SK-MEL-5 (cell line): ENCODE measurements at regions not wholly inside any gene's neighbourhood (a gene's known extent, or its start where the extent isn't known, plus 50 kb on each side); places are given as distances from the start of the nearest gene placed in this dataset.

Experiments
- DNase-seq: peaks from one replicate; pipeline ENCODE4 v3.0.0-alpha.2; 2016; ENCODE audit warnings: low read depth, low spot score
- in situ Hi-C: cut with HindIII; loops from 2 replicates; pipeline ENCODE4 v1.10.0; 2016; ENCODE audit warnings: low sequenced_read_pairs, high pct_unique_total_duplicates, low pct_unique_long_range_greater_than_20kb

DNA sequence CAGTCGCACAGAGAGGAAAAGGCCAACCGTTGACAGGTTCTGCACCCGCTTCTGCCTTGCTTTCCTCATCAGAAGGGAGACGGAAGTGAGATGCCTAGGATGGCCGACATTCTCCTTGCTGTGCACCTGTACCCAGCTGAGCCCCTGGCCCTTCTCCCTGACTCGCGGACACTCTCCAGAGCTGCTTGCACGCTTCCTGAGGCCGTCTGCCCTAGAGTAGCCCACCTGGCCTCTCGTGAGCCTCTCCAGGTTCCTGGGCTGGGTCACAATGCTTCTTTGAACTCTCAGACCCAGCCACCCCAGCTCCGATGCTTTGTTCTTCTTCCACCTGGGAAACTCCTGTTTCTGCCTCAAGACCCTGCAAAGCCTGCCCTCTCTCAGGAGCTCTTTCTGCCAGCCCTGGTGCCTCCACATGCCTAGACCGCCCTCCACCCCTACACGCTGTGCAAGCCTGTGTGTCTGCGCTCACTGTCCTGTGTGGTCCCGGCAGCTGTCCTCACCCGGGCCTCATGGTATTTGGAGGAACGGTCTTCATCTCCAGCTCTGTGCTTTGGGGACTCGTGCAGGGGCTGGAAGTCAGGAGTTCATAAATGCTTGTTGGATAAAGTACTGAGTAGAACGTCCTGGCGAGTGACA is 345.4 kb upstream of the SALL3 start:
- no peak for DNase-seq
- in situ Hi-C loops: no loop called here

- in situ Hi-C loops: no loop called here
- DNase-seq: no peak
Measured at GRCh38 chr18:78635093-78635800, 344.4 kb upstream of the SALL3 start.

DNA sequence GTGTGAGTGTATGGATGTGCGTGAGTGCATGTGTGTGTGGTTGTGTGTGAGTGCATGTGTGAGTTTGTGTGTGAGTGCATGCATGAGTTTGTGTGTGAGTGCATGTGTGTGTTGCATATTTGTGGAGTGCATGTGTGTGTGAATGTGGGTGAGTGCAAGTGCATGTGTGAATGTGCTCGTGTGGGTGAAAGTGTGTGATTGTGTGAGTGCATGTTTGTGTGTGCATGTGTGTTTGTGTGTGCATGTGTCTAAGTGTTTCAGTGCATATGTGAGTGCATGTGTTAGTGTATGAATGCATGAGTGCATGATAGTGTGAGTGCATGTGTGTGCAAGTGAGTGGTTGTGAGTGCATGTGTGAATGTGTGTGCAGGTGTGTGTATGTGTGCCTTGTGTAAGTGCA is 343.4 kb upstream of the SALL3 start:
- DNase-seq: no peak
- in situ Hi-C loops: no loop called here

GRCh38 chr18:78637442-78638402 is 341.9 kb upstream of the SALL3 start:
- DNase-seq: no peak
- in situ Hi-C loops: no loop called here

- DNase-seq: no peak
- in situ Hi-C loops: no loop called here
Measured at GRCh38 chr18:78639006-78639950, 340.3 kb upstream of the SALL3 start.

DNA sequence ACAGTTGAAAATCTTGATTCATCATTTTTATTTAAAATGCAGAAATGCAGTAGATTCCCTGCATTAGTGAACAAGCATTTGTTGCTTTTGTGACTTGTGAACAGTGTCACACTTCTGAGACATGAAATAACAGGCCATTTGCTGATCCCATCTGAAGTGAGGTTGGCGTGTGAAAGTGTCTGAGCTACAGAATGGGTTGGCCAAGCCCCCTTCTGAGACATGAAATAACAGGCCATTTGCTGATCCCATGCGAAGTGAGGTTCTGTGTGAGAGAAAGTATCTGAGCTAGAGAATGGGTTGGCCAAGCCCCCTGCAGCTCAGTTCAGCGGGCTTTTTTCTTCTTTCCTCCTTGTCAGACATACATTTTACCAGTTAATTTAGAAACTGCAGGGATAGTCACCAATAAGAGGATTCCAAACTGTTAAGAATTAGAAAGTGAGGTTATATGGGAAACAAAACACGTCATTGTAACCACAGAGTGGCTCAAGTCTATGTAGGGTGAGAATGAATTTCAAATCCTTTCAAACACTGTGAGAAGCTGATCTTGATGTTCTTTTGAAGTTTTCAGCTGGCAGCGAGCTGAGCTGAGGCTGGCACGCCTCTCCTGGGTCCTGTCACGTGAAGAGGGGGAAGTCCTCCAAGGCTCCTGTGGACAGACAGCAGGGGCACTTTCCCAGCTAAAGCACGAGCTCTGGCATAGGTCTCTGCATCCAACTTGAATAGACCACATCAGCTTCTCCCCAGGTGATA is 339.2 kb upstream of the SALL3 start:
- in situ Hi-C loops: no loop called here
- no peak for DNase-seq

DNA sequence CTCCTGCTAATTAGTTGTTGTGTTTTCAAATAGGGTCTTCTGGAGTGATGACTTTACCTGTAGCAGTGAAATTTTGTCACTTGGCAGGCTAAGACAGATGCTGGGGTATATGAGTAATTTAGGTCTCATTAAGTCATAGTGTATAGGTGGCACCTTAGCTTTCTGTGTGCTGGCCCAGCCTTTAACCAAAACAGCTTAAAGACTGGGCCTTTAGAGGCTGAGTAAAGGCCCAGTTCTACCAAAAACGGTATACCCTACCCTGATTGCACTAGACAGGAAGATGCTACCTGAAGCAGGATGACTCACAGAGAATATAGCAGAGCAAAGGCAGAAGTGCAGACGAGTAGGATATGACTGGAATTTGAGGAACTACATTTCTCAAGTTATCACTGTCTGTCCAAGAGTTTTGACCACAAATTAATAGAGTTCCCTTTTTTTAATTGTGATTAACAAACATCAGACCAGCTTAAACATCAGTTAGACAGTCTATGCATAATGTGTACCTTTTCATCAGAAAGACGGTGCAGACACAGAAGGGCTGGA is 337.9 kb upstream of the SALL3 start:
- no peak for DNase-seq
- in situ Hi-C loops: no loop called here

- in situ Hi-C loops: no loop called here
- DNase-seq: no peak
Measured at GRCh38 chr18:78642296-78642951, 337.2 kb upstream of the SALL3 start.

GRCh38 chr18:78643004-78643403 is 336.6 kb upstream of the SALL3 start:
- in situ Hi-C loops: no loop called here

GRCh38 chr18:78643981-78644380 is 335.6 kb upstream of the SALL3 start:
- no peak for DNase-seq
- in situ Hi-C loops: no loop called here

More at GRCh38 chr18:78643004-78643403, 336.6 kb upstream of the SALL3 start:
- no peak for DNase-seq

GRCh38 chr18:78645216-78645615 is 334.4 kb upstream of the SALL3 start:
- no peak for DNase-seq
- in situ Hi-C loops: no loop called here

DNA sequence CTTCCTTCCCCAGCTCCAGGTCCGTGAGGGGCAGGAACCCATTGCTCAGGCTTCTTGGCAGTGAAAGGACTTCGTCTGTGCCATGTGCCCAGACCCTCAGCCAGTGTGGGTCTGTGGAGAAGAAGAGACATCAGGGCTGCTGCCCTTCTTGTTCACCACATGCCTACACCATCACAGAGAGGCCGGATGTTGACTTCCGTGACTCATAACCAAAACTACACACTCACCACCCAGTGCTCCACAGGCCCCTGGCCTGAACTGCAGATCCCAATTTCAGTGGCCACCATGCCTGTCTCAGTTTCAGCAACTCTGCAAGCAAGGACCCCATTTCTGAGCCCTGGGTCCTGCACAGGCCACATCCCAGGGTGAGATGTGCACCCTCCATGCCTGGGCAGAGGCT is 332.6 kb upstream of the SALL3 start:
- no peak for DNase-seq
- in situ Hi-C loops: no loop called here

DNA sequence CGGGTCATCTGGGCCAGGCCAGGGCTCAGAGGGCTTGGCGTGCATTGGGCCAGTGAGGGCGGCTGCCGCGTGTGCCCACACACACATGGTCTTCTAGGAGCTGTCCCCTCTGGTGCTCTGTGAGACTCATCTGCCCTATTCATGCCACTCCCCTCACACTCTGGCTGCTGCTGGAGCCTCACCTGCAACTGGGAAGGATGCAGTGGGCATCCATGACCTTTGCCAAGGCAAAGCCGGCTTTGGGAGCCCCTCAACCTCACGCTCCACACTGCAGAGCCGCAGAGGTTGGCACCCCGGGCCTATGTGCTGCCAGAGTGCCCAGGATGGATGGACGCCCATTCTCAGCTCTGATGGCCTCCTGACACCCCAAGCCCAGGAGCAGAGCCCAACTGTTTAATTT is 330.2 kb upstream of the SALL3 start:
- DNase-seq: no peak
- in situ Hi-C loops: no loop called here

- in situ Hi-C loops: no loop called here
- no peak for DNase-seq
Measured at GRCh38 chr18:78650926-78651325, 328.7 kb upstream of the SALL3 start.

DNA sequence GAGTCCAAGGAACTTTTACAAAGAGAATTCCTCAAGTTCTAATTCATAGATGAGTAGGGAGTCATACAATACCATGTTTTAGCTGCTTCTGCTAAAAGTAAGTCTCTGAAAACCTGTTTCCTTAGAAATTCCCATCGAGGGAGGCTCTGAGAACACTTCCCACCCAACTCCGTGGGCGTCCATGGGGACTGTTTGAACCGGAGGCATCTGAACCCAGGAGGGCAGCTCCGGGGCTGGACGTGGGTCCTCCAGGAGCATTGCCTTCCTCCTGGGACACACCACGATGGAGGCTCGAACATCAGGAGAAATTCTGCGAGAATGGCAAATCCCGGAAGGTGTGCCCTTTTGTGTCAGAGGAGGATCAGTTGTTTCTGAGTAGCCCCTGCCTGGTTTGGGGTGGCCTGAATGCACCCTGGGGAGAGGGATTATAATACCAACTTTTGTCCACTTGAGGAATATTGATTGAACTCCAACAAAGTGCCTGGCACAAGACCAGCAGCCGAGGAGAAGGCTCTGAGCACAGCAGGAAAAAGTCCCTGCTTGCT is 327.5 kb upstream of the SALL3 start:
- DNase-seq: no peak
- in situ Hi-C loops: no loop called here

DNA sequence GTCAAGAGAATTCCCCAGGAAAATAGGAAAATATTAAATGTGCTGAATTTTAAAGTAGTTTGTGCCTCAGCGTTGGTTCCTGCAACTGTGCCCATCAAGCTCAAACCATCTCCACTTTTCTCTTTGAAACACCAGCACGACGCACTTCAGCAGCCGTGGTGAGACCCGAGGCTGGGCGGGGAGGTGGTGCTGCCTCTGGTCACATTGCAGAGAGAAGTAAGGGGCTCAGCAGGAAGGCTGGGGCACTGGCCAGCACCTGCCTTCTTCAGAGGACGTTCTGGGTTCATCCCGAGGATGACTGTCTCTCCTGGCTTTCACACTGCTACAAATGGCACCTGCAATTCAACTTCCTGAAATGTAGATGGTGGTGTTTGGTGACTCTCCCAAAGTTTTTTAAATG is 323.7 kb upstream of the SALL3 start:
- in situ Hi-C loops: no loop called here
- DNase-seq: no peak
